Endodermal cell (in vitro differentiated cells): ENCODE measurements at regions not wholly inside any gene's neighbourhood (a gene's known extent, or its start where the extent isn't known, plus 50 kb on each side); places are given as distances from the start of the nearest gene placed in this dataset.

Experiments used
- DNase-seq: peaks from one replicate; pipeline ENCODE4 v3.0.0-alpha.2; 2017
- H3K27ac ChIP-seq: 2 replicates; pipeline ENCODE4 v1.5.1; 2013; ENCODE audit warnings: mild to moderate bottlenecking, low read depth, low read length, moderate library complexity
- H3K27me3 ChIP-seq: 2 replicates; pipeline ENCODE4 v1.6.1; 2013; ENCODE audit warnings: mild to moderate bottlenecking, low read length, moderate library complexity; ENCODE audit not compliant: insufficient read depth, control insufficient read depth, poor library complexity, severe bottlenecking
- H3K36me3 ChIP-seq: 2 replicates; pipeline ENCODE4 v1.7.0; 2013; ENCODE audit warnings: mild to moderate bottlenecking, low read length, moderate library complexity; ENCODE audit not compliant: control insufficient read depth, insufficient read depth
- H3K4me1 ChIP-seq: one replicate; pipeline ENCODE4 v1.7.0; 2013; ENCODE audit warnings: low read length; ENCODE audit not compliant: control insufficient read depth, insufficient read depth
- H3K4me3 ChIP-seq: 2 replicates; pipeline ENCODE4 v1.5.1; 2013; ENCODE audit warnings: mild to moderate bottlenecking, low read length, moderate library complexity
- H3K9ac ChIP-seq: 2 replicates; pipeline ENCODE4 v1.6.1; 2013; ENCODE audit warnings: mild to moderate bottlenecking, low read length, moderate library complexity; ENCODE audit not compliant: poor library complexity, severe bottlenecking; ENCODE audit errors: extremely low read depth
- H3K9me3 ChIP-seq: 2 replicates; pipeline ENCODE4 v1.6.1; 2013; ENCODE audit warnings: mild to moderate bottlenecking, low read length, moderate library complexity; ENCODE audit not compliant: control insufficient read depth
- H3K27ac Mint-ChIP-seq: 2 replicates; pipeline ENCODE4 v1.8.0; 2020; ENCODE audit warnings: mixed read lengths
- H3K27me3 Mint-ChIP-seq: 2 replicates; pipeline ENCODE4 v1.8.0; 2021; ENCODE audit warnings: mild to moderate bottlenecking, mixed read lengths; ENCODE audit not compliant: insufficient read depth
- H3K36me3 Mint-ChIP-seq: 2 replicates; pipeline ENCODE4 v1.8.0; 2020; ENCODE audit warnings: low read depth, mixed read lengths
- H3K4me1 Mint-ChIP-seq: 2 replicates; pipeline ENCODE4 v1.8.0; 2020; ENCODE audit warnings: mixed read lengths
- H3K4me3 Mint-ChIP-seq: 2 replicates; pipeline ENCODE4 v1.8.0; 2020; ENCODE audit warnings: mild to moderate bottlenecking, moderate library complexity, mixed read lengths
- H3K9me3 Mint-ChIP-seq: 2 replicates; pipeline ENCODE4 v1.8.0; 2020; ENCODE audit warnings: mild to moderate bottlenecking, mixed read lengths
- WGBS, 2 experiments: methylation state at CpG; one replicate each; pipeline versions ENCODE4 v1.1.5 to v1.1.7; 2013; ENCODE audit warnings: missing lambda C conversion rate in 2 of 2, mixed read lengths in 1 of 2; ENCODE audit not compliant: insufficient coverage in 1 of 2, insufficient read length in 1 of 2; 5-methylcytosine and 5-hydroxymethylcytosine counted together
- TF ChIP-seq, protein P1 (sequence below): fragments of 200-600 bp; sonication (generic); conservative IDR thresholded peaks from 2 replicates; pipeline ENCODE4 v1.5.0; 2021; ENCODE audit warnings: antibody characterized with exemption, mild to moderate bottlenecking

DNA sequence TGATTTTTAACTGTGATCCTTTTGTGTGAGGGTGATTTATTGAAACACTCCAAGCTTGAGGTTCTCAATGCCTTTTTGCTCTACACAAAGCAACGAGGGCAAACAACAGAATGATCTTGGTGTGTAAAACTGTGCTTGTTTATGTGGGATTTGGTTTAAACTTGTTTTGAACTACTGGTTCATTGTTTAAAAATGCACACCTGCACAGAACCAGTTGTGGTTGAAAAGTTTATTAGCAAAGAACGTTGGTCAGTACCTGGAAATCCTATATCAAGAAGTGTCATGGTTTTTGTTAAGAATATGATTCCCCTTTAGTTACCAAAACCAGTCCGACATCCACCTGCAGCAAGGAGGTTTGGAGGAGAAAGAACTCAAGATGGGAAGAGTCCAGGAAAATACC lies 239.4 kb downstream of the WNT5A start:
- no peak overlapping the region for H3K9ac ChIP-seq
- H3K4me1 ChIP-seq = no peaks in the 10 kb centered on the region
- H3K27ac Mint-ChIP-seq = no peak overlapping the region
- peaks cover 4% of the 10 kb centered on the region for H3K36me3 Mint-ChIP-seq
- no peaks in the 10 kb centered on the region for H3K27me3 ChIP-seq
- H3K36me3 ChIP-seq = no peaks in the 10 kb centered on the region
- H3K9me3 Mint-ChIP-seq = peaks cover 30% of the 10 kb centered on the region
- no peak overlapping the region for H3K4me3 Mint-ChIP-seq
- H3K9me3 ChIP-seq = no peaks in the 10 kb centered on the region
- no peak overlapping the region for H3K27ac ChIP-seq
- H3K4me1 Mint-ChIP-seq = no peaks in the 10 kb centered on the region
- no peaks in the 10 kb centered on the region for H3K27me3 Mint-ChIP-seq
- WGBS, 2 experiments = 0 to 62% methylated on average over 1 to 3 of the region's 3 CpGs
- no peak overlapping the region for H3K4me3 ChIP-seq
- no peak for DNase-seq
- TF ChIP-seq, protein P1, sequence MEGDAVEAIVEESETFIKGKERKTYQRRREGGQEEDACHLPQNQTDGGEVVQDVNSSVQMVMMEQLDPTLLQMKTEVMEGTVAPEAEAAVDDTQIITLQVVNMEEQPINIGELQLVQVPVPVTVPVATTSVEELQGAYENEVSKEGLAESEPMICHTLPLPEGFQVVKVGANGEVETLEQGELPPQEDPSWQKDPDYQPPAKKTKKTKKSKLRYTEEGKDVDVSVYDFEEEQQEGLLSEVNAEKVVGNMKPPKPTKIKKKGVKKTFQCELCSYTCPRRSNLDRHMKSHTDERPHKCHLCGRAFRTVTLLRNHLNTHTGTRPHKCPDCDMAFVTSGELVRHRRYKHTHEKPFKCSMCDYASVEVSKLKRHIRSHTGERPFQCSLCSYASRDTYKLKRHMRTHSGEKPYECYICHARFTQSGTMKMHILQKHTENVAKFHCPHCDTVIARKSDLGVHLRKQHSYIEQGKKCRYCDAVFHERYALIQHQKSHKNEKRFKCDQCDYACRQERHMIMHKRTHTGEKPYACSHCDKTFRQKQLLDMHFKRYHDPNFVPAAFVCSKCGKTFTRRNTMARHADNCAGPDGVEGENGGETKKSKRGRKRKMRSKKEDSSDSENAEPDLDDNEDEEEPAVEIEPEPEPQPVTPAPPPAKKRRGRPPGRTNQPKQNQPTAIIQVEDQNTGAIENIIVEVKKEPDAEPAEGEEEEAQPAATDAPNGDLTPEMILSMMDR = no peak

DNA sequence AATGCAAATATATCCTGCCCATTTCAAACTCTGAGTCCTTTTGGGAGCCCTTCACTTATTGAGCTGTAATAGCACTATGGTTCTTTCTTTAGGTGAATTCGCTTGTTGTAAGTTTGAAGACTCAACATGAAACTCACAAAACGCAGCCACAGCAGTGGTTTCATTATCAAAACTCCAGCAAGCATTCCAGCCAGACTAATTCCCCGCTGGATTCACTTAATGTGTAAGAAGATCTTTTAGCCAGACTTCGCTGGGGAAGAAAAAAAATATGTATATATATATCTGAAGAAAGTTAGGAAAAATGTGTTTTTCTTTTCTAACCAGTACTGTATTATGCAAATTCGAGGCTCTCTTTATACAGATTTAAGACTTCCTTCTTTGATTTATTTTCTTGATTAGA lies 241.1 kb downstream of the WNT5A start:
- no peak overlapping the region for H3K4me3 ChIP-seq
- H3K9ac ChIP-seq = no peak overlapping the region
- H3K9me3 ChIP-seq = no peaks in the 10 kb centered on the region
- no peak for DNase-seq
- H3K36me3 ChIP-seq = no peaks in the 10 kb centered on the region
- no peak overlapping the region for H3K27ac ChIP-seq
- H3K27ac Mint-ChIP-seq = no peak overlapping the region
- TF ChIP-seq, protein P1 = no peak
- no peaks in the 10 kb centered on the region for H3K4me1 Mint-ChIP-seq
- WGBS, 2 experiments = 90 to 93% methylated on average over 3 to 5 of the region's 5 CpGs
- H3K4me3 Mint-ChIP-seq = no peak overlapping the region
- H3K4me1 ChIP-seq = no peaks in the 10 kb centered on the region
- H3K27me3 ChIP-seq = no peaks in the 10 kb centered on the region
- H3K27me3 Mint-ChIP-seq = no peaks in the 10 kb centered on the region
- peaks cover 4% of the 10 kb centered on the region for H3K36me3 Mint-ChIP-seq
- peaks cover 30% of the 10 kb centered on the region for H3K9me3 Mint-ChIP-seq

GRCh38 chr3:55245351-55245750 lies 241.8 kb downstream of the WNT5A start:
- WGBS, 2 experiments = 90 to 93% methylated on average over 2 of the region's 2 CpGs
- no peak for DNase-seq
- no peaks in the 10 kb centered on the region for H3K27me3 Mint-ChIP-seq
- TF ChIP-seq, protein P1 = no peak
- no peak overlapping the region for H3K27ac ChIP-seq
- no peaks in the 10 kb centered on the region for H3K4me1 Mint-ChIP-seq
- H3K36me3 ChIP-seq = no peaks in the 10 kb centered on the region
- no peak overlapping the region for H3K4me3 ChIP-seq
- peaks cover 4% of the 10 kb centered on the region for H3K36me3 Mint-ChIP-seq
- H3K9me3 ChIP-seq = no peaks in the 10 kb centered on the region
- H3K4me1 ChIP-seq = no peaks in the 10 kb centered on the region
- H3K27ac Mint-ChIP-seq = no peak overlapping the region
- H3K9ac ChIP-seq = no peak overlapping the region
- no peaks in the 10 kb centered on the region for H3K27me3 ChIP-seq
- no peak overlapping the region for H3K4me3 Mint-ChIP-seq
- H3K9me3 Mint-ChIP-seq = peaks cover 25% of the 10 kb centered on the region
